KMS-11 (cell line): ENCODE measurements at regions not wholly inside any gene's neighbourhood (a gene's known extent, or its start where the extent isn't known, plus 50 kb on each side); places are given as distances from the start of the nearest gene placed in this dataset.

Source experiments
- H2AFZ ChIP-seq: fragments of 200-600 bp; sonication (generic); 2 replicates; pipeline ENCODE4 v1.6.1; 2016; ENCODE audit warnings: antibody characterized with exemption, mixed run types, low read depth
- H3K27ac ChIP-seq: fragments of 200-600 bp; sonication (generic); 2 replicates; pipeline ENCODE4 v1.6.1; 2016; ENCODE audit warnings: mild to moderate bottlenecking, mixed run types
- H3K27me3 ChIP-seq: fragments of 200-600 bp; sonication (generic); 2 replicates; pipeline ENCODE4 v1.6.1; 2017; ENCODE audit warnings: mild to moderate bottlenecking, low read depth, mixed run types, moderate library complexity; ENCODE audit not compliant: insufficient read depth
- H3K36me3 ChIP-seq: fragments of 200-600 bp; sonication (generic); 2 replicates; pipeline ENCODE4 v1.6.1; 2017; ENCODE audit warnings: mild to moderate bottlenecking, mixed run types; ENCODE audit not compliant: insufficient read depth
- H3K4me1 ChIP-seq: fragments of 200-600 bp; sonication (generic); 2 replicates; pipeline ENCODE4 v1.6.1; 2016; ENCODE audit warnings: mild to moderate bottlenecking, low read depth, mixed run types; ENCODE audit not compliant: poor library complexity, severe bottlenecking
- H3K4me2 ChIP-seq: fragments of 200-600 bp; sonication (generic); 2 replicates; pipeline ENCODE4 v1.7.0; 2016; ENCODE audit warnings: mild to moderate bottlenecking, mixed run types
- H3K4me3 ChIP-seq: fragments of 200-600 bp; sonication (generic); IDR thresholded peaks from 2 replicates; pipeline ENCODE4 v1.6.1; 2017; ENCODE audit warnings: low read depth, low read length, mixed read lengths; ENCODE audit not compliant: insufficient read depth
- H3K79me2 ChIP-seq: fragments of 200-600 bp; sonication (generic); 2 replicates; pipeline ENCODE4 v1.6.1; 2016; ENCODE audit warnings: low read depth, mixed run types; ENCODE audit not compliant: insufficient read depth
- H3K9ac ChIP-seq: fragments of 200-600 bp; sonication (generic); 2 replicates; pipeline ENCODE4 v1.6.1; 2016; ENCODE audit warnings: mild to moderate bottlenecking, mixed run types
- H4K20me1 ChIP-seq: fragments of 200-600 bp; sonication (generic); 2 replicates; pipeline ENCODE4 v1.6.1; 2016; ENCODE audit warnings: mild to moderate bottlenecking, mixed run types; ENCODE audit not compliant: insufficient read depth
- TF ChIP-seq, protein P1 (sequence below): fragments of 200-600 bp; sonication (generic); conservative IDR thresholded peaks from 2 replicates; pipeline ENCODE4 v1.6.1; 2017; ENCODE audit warnings: low read depth, mild to moderate bottlenecking, antibody characterized with exemption, low read length, moderate library complexity, mixed read lengths

DNA sequence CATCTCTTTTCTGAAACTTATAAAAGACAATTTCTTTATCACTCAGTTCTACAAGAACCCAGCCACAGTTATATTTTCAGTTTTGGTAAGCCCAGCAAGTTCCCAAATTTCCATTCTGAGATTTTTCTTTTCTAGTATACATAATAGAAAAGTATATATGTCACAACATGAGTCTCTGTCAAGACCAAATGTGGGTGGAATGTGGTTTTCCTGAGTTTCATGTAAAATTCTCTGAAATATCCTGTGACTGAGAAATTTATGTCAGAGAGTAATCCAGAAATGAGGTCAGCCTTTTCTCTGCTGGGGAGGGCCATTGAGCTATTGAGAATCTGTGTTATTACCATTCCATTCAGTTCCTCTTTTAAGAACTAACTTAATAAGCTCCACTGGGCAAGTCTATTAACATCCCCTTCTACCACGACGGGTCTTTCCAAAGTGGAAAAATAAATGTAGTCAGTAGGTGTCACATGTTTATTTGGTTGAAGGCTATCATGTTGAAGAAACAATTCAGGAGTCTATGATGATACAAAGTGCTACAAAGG, 100.7 kb upstream of the HMGN3 start:
- no peak overlapping the region for H2AFZ ChIP-seq

DNA sequence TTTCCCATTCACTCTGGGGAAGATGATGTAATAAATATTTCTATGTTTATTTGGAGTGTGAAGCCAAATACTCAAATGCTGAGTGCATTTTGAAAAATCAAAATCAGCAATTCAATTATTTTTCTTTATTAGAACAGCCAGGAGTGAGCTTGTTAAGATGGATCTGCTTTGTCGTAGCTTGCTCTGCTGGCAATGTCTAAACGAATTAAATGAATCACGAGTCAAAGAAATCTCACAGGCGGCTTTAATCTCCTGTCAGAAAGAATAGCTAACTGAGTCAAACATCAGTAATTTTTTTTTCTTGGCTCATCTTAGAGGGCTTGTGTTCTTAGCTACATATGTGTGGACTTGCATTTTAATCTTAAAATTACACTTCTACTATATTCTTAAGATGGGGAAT, 100.2 kb upstream of the HMGN3 start:
- no peak overlapping the region for H2AFZ ChIP-seq

More for the DNA sequence above, 100.7 kb upstream of the HMGN3 start:
- TF ChIP-seq, protein P1, sequence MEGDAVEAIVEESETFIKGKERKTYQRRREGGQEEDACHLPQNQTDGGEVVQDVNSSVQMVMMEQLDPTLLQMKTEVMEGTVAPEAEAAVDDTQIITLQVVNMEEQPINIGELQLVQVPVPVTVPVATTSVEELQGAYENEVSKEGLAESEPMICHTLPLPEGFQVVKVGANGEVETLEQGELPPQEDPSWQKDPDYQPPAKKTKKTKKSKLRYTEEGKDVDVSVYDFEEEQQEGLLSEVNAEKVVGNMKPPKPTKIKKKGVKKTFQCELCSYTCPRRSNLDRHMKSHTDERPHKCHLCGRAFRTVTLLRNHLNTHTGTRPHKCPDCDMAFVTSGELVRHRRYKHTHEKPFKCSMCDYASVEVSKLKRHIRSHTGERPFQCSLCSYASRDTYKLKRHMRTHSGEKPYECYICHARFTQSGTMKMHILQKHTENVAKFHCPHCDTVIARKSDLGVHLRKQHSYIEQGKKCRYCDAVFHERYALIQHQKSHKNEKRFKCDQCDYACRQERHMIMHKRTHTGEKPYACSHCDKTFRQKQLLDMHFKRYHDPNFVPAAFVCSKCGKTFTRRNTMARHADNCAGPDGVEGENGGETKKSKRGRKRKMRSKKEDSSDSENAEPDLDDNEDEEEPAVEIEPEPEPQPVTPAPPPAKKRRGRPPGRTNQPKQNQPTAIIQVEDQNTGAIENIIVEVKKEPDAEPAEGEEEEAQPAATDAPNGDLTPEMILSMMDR: no peak
- H3K27ac ChIP-seq: no peak overlapping the region
- no peak overlapping the region for H3K4me2 ChIP-seq
- H3K79me2 ChIP-seq: no peaks in the 10 kb centered on the region
- H3K4me1 ChIP-seq: peaks cover 5% of the 10 kb centered on the region
- H3K9ac ChIP-seq: no peak overlapping the region
- no peaks in the 10 kb centered on the region for H3K27me3 ChIP-seq
- no peak overlapping the region for H3K4me3 ChIP-seq
- H3K36me3 ChIP-seq: no peaks in the 10 kb centered on the region
- H4K20me1 ChIP-seq: no peaks in the 10 kb centered on the region

DNA sequence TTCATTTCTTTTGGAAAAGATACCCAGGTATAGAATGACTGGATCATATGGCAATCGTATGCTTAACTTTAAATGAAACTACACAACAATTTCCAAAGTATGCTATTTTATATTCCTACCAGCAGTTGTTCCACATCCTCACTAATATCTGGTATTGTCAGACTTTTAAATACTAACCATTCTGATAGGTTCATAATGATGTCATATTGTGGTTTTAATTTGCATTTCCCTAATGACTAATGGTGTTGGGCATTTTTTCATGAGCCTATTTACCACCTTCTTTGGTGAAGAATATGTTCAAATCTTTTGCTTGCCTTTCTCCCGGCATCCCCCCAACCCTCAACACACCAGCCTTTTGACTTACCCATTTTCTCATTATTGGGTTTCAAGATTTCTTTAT, 96.2 kb upstream of the HMGN3 start:
- no peak overlapping the region for H3K9ac ChIP-seq
- TF ChIP-seq, protein P1: no peak
- no peak overlapping the region for H3K27ac ChIP-seq
- H2AFZ ChIP-seq: no peak overlapping the region
- H3K4me2 ChIP-seq: no peak overlapping the region
- H3K27me3 ChIP-seq: no peaks in the 10 kb centered on the region
- H3K79me2 ChIP-seq: no peaks in the 10 kb centered on the region
- no peaks in the 10 kb centered on the region for H3K36me3 ChIP-seq
- H3K4me3 ChIP-seq: no peak overlapping the region
- peaks cover 5% of the 10 kb centered on the region for H3K4me1 ChIP-seq
- H4K20me1 ChIP-seq: no peaks in the 10 kb centered on the region

More for the DNA sequence above, 100.2 kb upstream of the HMGN3 start:
- Histone ChIP-seq H4K20me1 (no peaks in the 10 kb centered on the region), H3K4me3 (no peak overlapping the region), H3K79me2 (no peaks in the 10 kb centered on the region), H3K27ac (no peak overlapping the region), H3K4me2 (no peak overlapping the region), H3K9ac (no peak overlapping the region), H3K36me3 (no peaks in the 10 kb centered on the region), H3K4me1 (peaks cover 5% of the 10 kb centered on the region), H3K27me3 (no peaks in the 10 kb centered on the region)
- TF ChIP-seq, protein P1: no peak

DNA sequence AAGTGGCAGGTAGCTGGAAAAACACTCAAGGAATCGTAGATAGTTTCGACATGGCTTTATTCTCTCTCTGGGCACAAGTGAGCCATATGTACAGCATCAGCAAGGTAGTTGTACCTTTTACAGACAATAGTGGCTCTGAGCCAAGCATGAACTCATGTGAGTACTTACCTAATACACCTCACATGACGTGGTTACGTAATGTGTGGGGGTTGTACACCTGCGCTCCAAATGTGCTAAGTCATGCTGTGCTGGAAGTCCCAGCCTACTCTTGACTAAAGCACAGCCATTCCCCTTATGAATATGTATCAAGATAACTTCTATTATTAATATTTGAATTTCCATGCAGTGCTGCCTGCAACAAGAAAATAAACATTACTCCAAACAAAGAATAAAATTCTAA, 78.8 kb upstream of the HMGN3 start:
- Histone ChIP-seq H3K27ac (no peak overlapping the region), H3K4me1 (no peaks in the 10 kb centered on the region), H3K4me2 (no peak overlapping the region), H3K79me2 (no peaks in the 10 kb centered on the region), H3K9ac (no peak overlapping the region), H3K4me3 (no peak overlapping the region), H4K20me1 (no peaks in the 10 kb centered on the region), H3K36me3 (no peaks in the 10 kb centered on the region), H2AFZ (no peak overlapping the region), H3K27me3 (no peaks in the 10 kb centered on the region)
- TF ChIP-seq, protein P1: no peak
